ENCODE measurements at regions not wholly inside any gene's neighbourhood (a gene's known extent, or its start where the extent isn't known, plus 50 kb on each side); places are given as distances from the start of the nearest gene placed in this dataset.

GRCh38 chr5:125109816-125110215 lies 363.4 kb upstream of the ZNF608 start:
- H3K4me2 ChIP-seq (ENCODE audit: low read depth, low read length, poor library complexity, severe bottlenecking): no peak overlapping the region
- H3K4me3 ChIP-seq (ENCODE audit: low read length): no peak overlapping the region
- H3K9me3 ChIP-seq (ENCODE audit: low read length): no peaks in the 10 kb centered on the region
- no peaks in the 10 kb centered on the region for H3K27me3 ChIP-seq (ENCODE audit: low read length)
- no peak overlapping the region for H2AFZ ChIP-seq (ENCODE audit: low read length)
- H3K4me1 ChIP-seq (ENCODE audit: low read length): no peaks in the 10 kb centered on the region
- no peaks in the 10 kb centered on the region for H3K36me3 ChIP-seq (ENCODE audit: insufficient read depth, low read length)
- H3K9me2 ChIP-seq (replicated peaks; ENCODE audit: insufficient read depth, low read length): no peaks in the 10 kb centered on the region
- H3K79me2 ChIP-seq (ENCODE audit: low read length): no peaks in the 10 kb centered on the region
- no peak overlapping the region for H3K9ac ChIP-seq (ENCODE audit: low read length)
- DNase-seq: no peak
- H4K20me1 ChIP-seq (ENCODE audit: insufficient read depth, low read depth, low read length): no peaks in the 10 kb centered on the region
- H3K27ac ChIP-seq (ENCODE audit: low read length): no peak overlapping the region

DNA sequence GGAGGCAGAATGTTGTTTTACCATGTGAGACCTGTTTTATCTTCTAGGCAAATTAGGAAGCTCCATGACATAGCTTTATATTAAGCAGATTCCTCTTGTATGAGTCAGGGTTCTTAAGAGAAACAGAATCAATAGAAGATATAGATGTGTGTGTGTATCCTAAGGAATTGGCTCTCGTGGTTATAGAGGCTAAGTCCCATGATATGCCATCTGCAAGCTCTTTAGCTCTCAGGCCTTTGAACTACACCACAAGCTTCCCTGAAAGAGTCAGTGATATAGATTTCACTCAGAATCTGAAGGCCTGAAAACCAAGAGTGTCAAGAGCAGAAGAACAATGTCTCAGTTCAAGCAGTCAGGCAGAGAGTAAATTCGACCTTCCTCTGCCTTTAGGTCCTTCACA lies 365.8 kb upstream of the ZNF608 start:
- no peaks in the 10 kb centered on the region for H3K79me2 ChIP-seq (ENCODE audit: low read length)
- H3K4me2 ChIP-seq (ENCODE audit: low read depth, low read length, poor library complexity, severe bottlenecking): no peak overlapping the region
- H3K9me3 ChIP-seq (ENCODE audit: low read length): no peaks in the 10 kb centered on the region
- no peak overlapping the region for H3K4me3 ChIP-seq (ENCODE audit: low read length)
- no peak for DNase-seq
- no peaks in the 10 kb centered on the region for H3K27me3 ChIP-seq (ENCODE audit: low read length)
- no peak overlapping the region for H2AFZ ChIP-seq (ENCODE audit: low read length)
- no peak overlapping the region for H3K9ac ChIP-seq (ENCODE audit: low read length)
- H3K4me1 ChIP-seq (ENCODE audit: low read length): no peaks in the 10 kb centered on the region
- no peak overlapping the region for H3K27ac ChIP-seq (ENCODE audit: low read length)
- no peaks in the 10 kb centered on the region for H3K9me2 ChIP-seq (replicated peaks; ENCODE audit: insufficient read depth, low read length)
- no peaks in the 10 kb centered on the region for H3K36me3 ChIP-seq (ENCODE audit: insufficient read depth, low read length)
- no peaks in the 10 kb centered on the region for H4K20me1 ChIP-seq (ENCODE audit: insufficient read depth, low read depth, low read length)

- Histone ChIP-seq H3K9ac (ENCODE audit: low read length) (no peak overlapping the region), H3K4me2 (ENCODE audit: low read depth, low read length, poor library complexity, severe bottlenecking) (no peak overlapping the region), H3K27me3 (ENCODE audit: low read length) (no peaks in the 10 kb centered on the region), H3K4me3 (ENCODE audit: low read length) (no peak overlapping the region), H3K4me1 (ENCODE audit: low read length) (no peaks in the 10 kb centered on the region), H3K79me2 (ENCODE audit: low read length) (no peaks in the 10 kb centered on the region), H3K9me3 (ENCODE audit: low read length) (no peaks in the 10 kb centered on the region), H3K27ac (ENCODE audit: low read length) (no peak overlapping the region), H2AFZ (ENCODE audit: low read length) (no peak overlapping the region), H4K20me1 (ENCODE audit: insufficient read depth, low read depth, low read length) (no peaks in the 10 kb centered on the region), H3K36me3 (ENCODE audit: insufficient read depth, low read length) (no peaks in the 10 kb centered on the region), H3K9me2 (replicated peaks; ENCODE audit: insufficient read depth, low read length) (no peaks in the 10 kb centered on the region)
- DNase-seq: no peak
Measured at GRCh38 chr5:125113328-125113727, 366.9 kb upstream of the ZNF608 start.

GRCh38 chr5:125115195-125115525 lies 368.7 kb upstream of the ZNF608 start:
- Histone ChIP-seq H2AFZ (ENCODE audit: low read length) (no peak overlapping the region), H3K27ac (ENCODE audit: low read length) (no peak overlapping the region), H3K9me2 (replicated peaks; ENCODE audit: insufficient read depth, low read length) (no peaks in the 10 kb centered on the region), H3K27me3 (ENCODE audit: low read length) (no peaks in the 10 kb centered on the region), H3K36me3 (ENCODE audit: insufficient read depth, low read length) (no peaks in the 10 kb centered on the region), H4K20me1 (ENCODE audit: insufficient read depth, low read depth, low read length) (no peaks in the 10 kb centered on the region), H3K4me1 (ENCODE audit: low read length) (no peaks in the 10 kb centered on the region), H3K79me2 (ENCODE audit: low read length) (no peaks in the 10 kb centered on the region), H3K9ac (ENCODE audit: low read length) (no peak overlapping the region), H3K4me3 (ENCODE audit: low read length) (no peak overlapping the region), H3K4me2 (ENCODE audit: low read depth, low read length, poor library complexity, severe bottlenecking) (no peak overlapping the region), H3K9me3 (ENCODE audit: low read length) (no peaks in the 10 kb centered on the region)
- DNase-seq: no peak

- no peaks in the 10 kb centered on the region for H3K9me3 ChIP-seq (ENCODE audit: low read length)
- no peak overlapping the region for H3K9ac ChIP-seq (ENCODE audit: low read length)
- DNase-seq: no peak
- no peaks in the 10 kb centered on the region for H3K36me3 ChIP-seq (ENCODE audit: insufficient read depth, low read length)
- H2AFZ ChIP-seq (ENCODE audit: low read length): no peak overlapping the region
- no peaks in the 10 kb centered on the region for H3K9me2 ChIP-seq (replicated peaks; ENCODE audit: insufficient read depth, low read length)
- H3K27ac ChIP-seq (ENCODE audit: low read length): no peak overlapping the region
- H3K79me2 ChIP-seq (ENCODE audit: low read length): no peaks in the 10 kb centered on the region
- H4K20me1 ChIP-seq (ENCODE audit: insufficient read depth, low read depth, low read length): no peaks in the 10 kb centered on the region
- no peaks in the 10 kb centered on the region for H3K4me1 ChIP-seq (ENCODE audit: low read length)
- H3K4me3 ChIP-seq (ENCODE audit: low read length): no peak overlapping the region
- no peak overlapping the region for H3K4me2 ChIP-seq (ENCODE audit: low read depth, low read length, poor library complexity, severe bottlenecking)
- H3K27me3 ChIP-seq (ENCODE audit: low read length): no peaks in the 10 kb centered on the region
Measured at GRCh38 chr5:125117566-125117965, 371.1 kb upstream of the ZNF608 start.

DNA sequence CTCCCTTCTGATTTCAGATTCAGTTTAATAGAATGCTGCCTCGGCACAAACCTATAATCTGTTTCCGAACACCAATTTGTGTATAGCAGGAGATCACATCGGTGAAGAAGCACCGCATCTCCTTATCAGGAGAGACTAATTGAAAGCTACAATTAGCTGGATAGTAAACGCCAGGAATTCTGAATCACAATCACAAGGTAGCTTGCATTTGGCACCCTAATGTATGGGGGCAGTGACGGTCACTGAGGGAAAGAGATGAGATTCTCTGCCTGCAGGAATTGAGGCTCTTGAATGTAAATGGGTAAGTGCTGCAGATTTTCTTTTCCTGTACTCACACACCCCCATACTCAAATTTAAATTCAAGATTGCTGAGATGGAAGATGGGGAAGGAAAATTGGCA lies 373.6 kb upstream of the ZNF608 start:
- H3K79me2 ChIP-seq (ENCODE audit: low read length): no peaks in the 10 kb centered on the region
- H4K20me1 ChIP-seq (ENCODE audit: insufficient read depth, low read depth, low read length): no peaks in the 10 kb centered on the region
- H3K9ac ChIP-seq (ENCODE audit: low read length): no peak overlapping the region
- no peaks in the 10 kb centered on the region for H3K4me1 ChIP-seq (ENCODE audit: low read length)
- H2AFZ ChIP-seq (ENCODE audit: low read length): no peak overlapping the region
- H3K9me2 ChIP-seq (replicated peaks; ENCODE audit: insufficient read depth, low read length): no peaks in the 10 kb centered on the region
- H3K4me2 ChIP-seq (ENCODE audit: low read depth, low read length, poor library complexity, severe bottlenecking): no peak overlapping the region
- H3K27ac ChIP-seq (ENCODE audit: low read length): no peak overlapping the region
- no peaks in the 10 kb centered on the region for H3K36me3 ChIP-seq (ENCODE audit: insufficient read depth, low read length)
- H3K27me3 ChIP-seq (ENCODE audit: low read length): no peaks in the 10 kb centered on the region
- no peaks in the 10 kb centered on the region for H3K9me3 ChIP-seq (ENCODE audit: low read length)
- no peak for DNase-seq
- no peak overlapping the region for H3K4me3 ChIP-seq (ENCODE audit: low read length)

GRCh38 chr5:125125031-125125823 lies 378.8 kb upstream of the ZNF608 start:
- no peaks in the 10 kb centered on the region for H3K4me1 ChIP-seq (ENCODE audit: low read length)
- no peak overlapping the region for H2AFZ ChIP-seq (ENCODE audit: low read length)
- no peaks in the 10 kb centered on the region for H4K20me1 ChIP-seq (ENCODE audit: insufficient read depth, low read depth, low read length)
- no peak for DNase-seq
- H3K9ac ChIP-seq (ENCODE audit: low read length): no peak overlapping the region
- no peaks in the 10 kb centered on the region for H3K27me3 ChIP-seq (ENCODE audit: low read length)
- no peaks in the 10 kb centered on the region for H3K9me3 ChIP-seq (ENCODE audit: low read length)
- no peaks in the 10 kb centered on the region for H3K36me3 ChIP-seq (ENCODE audit: insufficient read depth, low read length)
- H3K79me2 ChIP-seq (ENCODE audit: low read length): no peaks in the 10 kb centered on the region
- H3K4me3 ChIP-seq (ENCODE audit: low read length): no peak overlapping the region
- H3K27ac ChIP-seq (ENCODE audit: low read length): no peak overlapping the region
- no peak overlapping the region for H3K4me2 ChIP-seq (ENCODE audit: low read depth, low read length, poor library complexity, severe bottlenecking)
- no peaks in the 10 kb centered on the region for H3K9me2 ChIP-seq (replicated peaks; ENCODE audit: insufficient read depth, low read length)

DNA sequence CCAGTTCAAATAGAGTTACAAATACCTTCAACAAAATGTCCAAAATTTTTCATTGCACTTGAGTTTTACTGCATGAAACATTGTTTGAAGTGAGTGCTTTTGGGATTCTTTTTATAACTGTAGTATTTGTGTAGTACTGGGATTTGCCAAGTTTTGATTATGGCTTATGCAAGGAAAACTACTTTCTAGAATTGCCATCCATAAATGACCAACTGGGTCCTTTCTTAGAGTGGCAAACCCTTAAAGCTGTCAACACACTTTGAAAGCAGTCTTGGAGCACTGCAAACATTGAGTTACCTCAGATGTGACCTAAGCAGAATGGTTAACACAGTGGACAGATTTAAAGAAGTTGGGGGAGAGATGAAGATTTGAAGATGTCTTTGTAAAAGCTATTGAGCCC lies 379.6 kb upstream of the ZNF608 start:
- Histone ChIP-seq H3K9ac (ENCODE audit: low read length) (no peak overlapping the region), H3K27ac (ENCODE audit: low read length) (no peak overlapping the region), H2AFZ (ENCODE audit: low read length) (no peak overlapping the region), H3K9me2 (replicated peaks; ENCODE audit: insufficient read depth, low read length) (no peaks in the 10 kb centered on the region), H3K27me3 (ENCODE audit: low read length) (no peaks in the 10 kb centered on the region), H3K4me3 (ENCODE audit: low read length) (no peak overlapping the region), H3K4me2 (ENCODE audit: low read depth, low read length, poor library complexity, severe bottlenecking) (no peak overlapping the region), H3K36me3 (ENCODE audit: insufficient read depth, low read length) (no peaks in the 10 kb centered on the region), H4K20me1 (ENCODE audit: insufficient read depth, low read depth, low read length) (no peaks in the 10 kb centered on the region), H3K4me1 (ENCODE audit: low read length) (no peaks in the 10 kb centered on the region), H3K9me3 (ENCODE audit: low read length) (no peaks in the 10 kb centered on the region), H3K79me2 (ENCODE audit: low read length) (no peaks in the 10 kb centered on the region)
- DNase-seq: no peak

Measured in Karpas-422 (cell line).